Muscle of leg (tissue), 3 donors: ENCODE measurements at regions not wholly inside any gene's neighbourhood (a gene's known extent, or its start where the extent isn't known, plus 50 kb on each side); places are given as distances from the start of the nearest gene placed in this dataset.

Source experiments
- DNase-seq: peaks from one replicate; pipeline ENCODE4 v3.0.0; 2013
- H3K27ac ChIP-seq: one replicate; pipeline ENCODE4 v1.5.1; 2013; ENCODE audit warnings: mild to moderate bottlenecking, low read length, control low read depth
- H3K27me3 ChIP-seq: one replicate; pipeline ENCODE4 v1.6.1; 2013; ENCODE audit warnings: low read length; ENCODE audit not compliant: control insufficient read depth, insufficient read depth
- H3K36me3 ChIP-seq: one replicate; pipeline ENCODE4 v1.6.1; 2013; ENCODE audit warnings: low read length; ENCODE audit not compliant: control insufficient read depth, insufficient read depth
- H3K4me1 ChIP-seq: one replicate; pipeline ENCODE4 v1.6.1; 2013; ENCODE audit warnings: low read length; ENCODE audit not compliant: control insufficient read depth, insufficient read depth
- H3K4me3 ChIP-seq: one replicate; pipeline ENCODE4 v1.5.1; 2013; ENCODE audit warnings: low read length, control low read depth
- H3K9me3 ChIP-seq: replicated peaks from 2 replicates; pipeline ENCODE4 v1.6.1; 2013; ENCODE audit warnings: low read depth, low read length; ENCODE audit not compliant: control insufficient read depth
- WGBS: methylation state at CpG from one replicate; pipeline ENCODE4 v1.1.5; 2013; ENCODE audit warnings: missing lambda C conversion rate; ENCODE audit not compliant: insufficient coverage; 5-methylcytosine and 5-hydroxymethylcytosine counted together

DNA sequence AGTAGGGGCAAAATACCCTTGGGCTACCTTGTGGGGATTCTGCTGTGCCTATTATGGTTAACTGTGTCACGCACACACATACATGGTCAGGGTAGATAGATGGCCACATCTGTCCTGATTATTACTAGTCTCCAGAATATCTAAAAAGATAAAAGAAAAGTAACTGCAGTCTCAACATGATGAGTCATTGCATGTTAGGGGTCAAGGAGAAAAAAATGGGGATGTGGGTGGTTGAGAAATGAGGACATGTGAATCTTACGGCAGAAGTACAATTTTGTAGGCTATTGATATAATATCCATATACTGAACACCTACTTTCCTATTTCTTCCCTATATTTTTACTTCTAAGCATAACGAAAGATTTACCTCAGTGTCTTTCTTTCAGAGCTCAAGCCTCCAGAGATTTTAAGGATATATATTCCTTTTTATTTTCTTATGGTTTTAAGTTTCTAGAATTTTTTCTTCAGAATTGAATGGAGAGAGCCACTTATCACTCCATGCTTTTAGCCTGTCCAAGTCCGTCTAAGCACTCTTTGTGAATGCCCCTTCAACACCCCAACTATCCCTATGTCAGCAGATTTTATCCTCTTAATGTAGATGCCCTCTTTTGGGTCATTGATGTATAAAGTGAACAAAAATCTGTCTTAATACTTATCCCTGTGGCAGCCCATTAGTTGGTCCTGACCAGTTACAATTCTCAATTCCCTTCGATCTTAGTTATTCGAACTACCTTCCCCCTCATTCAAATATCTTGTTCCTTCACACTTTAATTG is 642.2 kb downstream of the IQCM start:
- H3K9me3 ChIP-seq: no peaks in the 10 kb centered on the region
- no peaks in the 10 kb centered on the region for H3K36me3 ChIP-seq
- no CpG with 5 or more reads among the region's 6 CpGs for WGBS
- H3K4me3 ChIP-seq: no peak overlapping the region
- no peaks in the 10 kb centered on the region for H3K4me1 ChIP-seq
- DNase-seq: no peak
- no peak overlapping the region for H3K27ac ChIP-seq
- no peaks in the 10 kb centered on the region for H3K27me3 ChIP-seq

DNA sequence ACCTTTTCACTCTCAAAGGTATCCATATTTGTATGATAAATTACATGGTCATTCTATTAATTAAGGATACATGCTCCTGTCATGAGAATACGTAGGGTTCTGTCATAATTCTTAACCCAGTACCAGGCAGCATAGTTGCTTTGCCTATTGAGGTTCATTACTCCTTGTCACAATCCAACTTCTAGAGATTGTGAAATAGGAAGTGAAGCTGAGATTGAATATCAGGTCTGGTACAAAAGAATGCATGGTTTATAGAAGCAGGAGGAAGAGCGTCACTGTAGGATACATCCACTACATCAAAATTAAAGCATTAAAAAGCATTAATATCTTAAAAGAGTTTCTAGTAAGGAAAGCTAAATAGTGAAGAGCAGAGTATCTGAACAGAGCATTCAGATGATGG is 647.0 kb downstream of the IQCM start:
- Histone ChIP-seq H3K27ac (no peak overlapping the region), H3K4me3 (no peak overlapping the region), H3K27me3 (no peaks in the 10 kb centered on the region), H3K36me3 (no peaks in the 10 kb centered on the region), H3K9me3 (no peaks in the 10 kb centered on the region), H3K4me1 (no peaks in the 10 kb centered on the region)
- no CpG with 5 or more reads among the region's 2 CpGs for WGBS
- no peak for DNase-seq

DNA sequence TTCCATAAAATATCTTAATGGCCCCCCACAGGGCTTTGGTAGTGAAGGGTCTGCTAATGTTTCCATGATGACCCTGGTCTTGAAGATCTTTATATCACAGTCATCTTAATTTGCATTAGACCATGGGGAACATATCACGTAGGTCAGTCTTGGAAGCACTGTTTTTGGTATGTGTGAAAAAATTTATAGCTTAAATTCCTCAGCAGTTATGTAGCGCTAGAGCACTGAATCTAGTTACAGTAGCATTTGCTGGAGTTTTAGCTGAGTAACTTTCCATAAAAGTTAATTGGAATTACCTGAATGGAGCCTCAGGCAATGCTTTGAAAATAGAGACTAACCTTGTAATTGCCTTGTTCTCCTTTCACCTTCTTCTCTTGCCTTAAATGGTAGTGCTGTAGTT is 648.8 kb downstream of the IQCM start:
- Histone ChIP-seq H3K27me3 (no peaks in the 10 kb centered on the region), H3K4me1 (no peaks in the 10 kb centered on the region)
- WGBS: no CpG with 5 or more reads among the region's 2 CpGs

DNA sequence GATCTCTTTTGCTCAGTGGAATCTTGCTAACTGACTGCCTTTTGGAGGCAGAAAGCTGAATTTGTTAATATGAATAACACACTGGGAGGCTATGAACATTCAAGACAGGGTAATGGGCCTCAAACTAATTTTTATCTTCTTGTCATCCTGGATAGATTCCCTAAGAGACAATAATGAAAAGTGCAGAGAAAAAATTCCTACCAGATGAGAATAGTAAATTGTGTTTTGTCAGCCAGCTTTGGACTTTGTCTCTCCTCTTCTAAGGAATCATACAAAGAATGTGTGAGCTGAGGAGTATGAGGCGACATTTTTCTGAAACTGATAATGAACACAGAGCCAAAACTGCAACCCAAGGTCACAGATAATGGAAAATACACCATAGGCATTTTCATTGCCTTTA is 649.3 kb downstream of the IQCM start:
- no peak overlapping the region for H3K4me3 ChIP-seq
- no peaks in the 10 kb centered on the region for H3K9me3 ChIP-seq
- DNase-seq: peak; percentile 32
- H3K36me3 ChIP-seq: no peaks in the 10 kb centered on the region
- WGBS: no CpG with 5 or more reads among the region's 1 CpG
- no peaks in the 10 kb centered on the region for H3K27me3 ChIP-seq
- no peaks in the 10 kb centered on the region for H3K4me1 ChIP-seq
- no peak overlapping the region for H3K27ac ChIP-seq

More for the DNA sequence above, 648.8 kb downstream of the IQCM start:
- H3K36me3 ChIP-seq: no peaks in the 10 kb centered on the region
- no peak overlapping the region for H3K4me3 ChIP-seq
- H3K9me3 ChIP-seq: no peaks in the 10 kb centered on the region
- no peak overlapping the region for H3K27ac ChIP-seq
- DNase-seq: peak; percentile 7

DNA sequence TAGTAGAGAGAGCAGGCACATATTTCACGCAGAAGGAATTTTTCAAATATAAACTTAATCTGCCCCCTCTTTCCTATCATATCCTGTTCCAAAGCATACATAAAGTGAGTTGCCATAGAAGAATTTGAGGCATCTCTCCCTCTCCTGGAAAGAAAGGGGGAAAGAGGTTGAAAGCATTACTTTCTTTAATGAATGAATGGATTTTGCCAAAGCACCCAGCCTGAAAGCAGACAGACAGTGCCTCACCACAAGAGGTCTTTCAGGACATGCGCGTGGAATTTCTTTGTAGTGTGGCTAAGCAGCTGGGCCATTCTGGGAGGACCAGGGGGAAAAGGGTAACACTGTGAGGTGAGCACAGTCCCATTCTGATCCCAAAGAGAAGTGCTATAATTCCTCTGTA is 651.4 kb downstream of the IQCM start:
- H3K27me3 ChIP-seq: no peaks in the 10 kb centered on the region
- no peaks in the 10 kb centered on the region for H3K9me3 ChIP-seq
- DNase-seq: no peak
- no CpG with 5 or more reads among the region's 3 CpGs for WGBS
- H3K4me3 ChIP-seq: no peak overlapping the region
- no peak overlapping the region for H3K27ac ChIP-seq
- no peaks in the 10 kb centered on the region for H3K4me1 ChIP-seq
- H3K36me3 ChIP-seq: no peaks in the 10 kb centered on the region

DNA sequence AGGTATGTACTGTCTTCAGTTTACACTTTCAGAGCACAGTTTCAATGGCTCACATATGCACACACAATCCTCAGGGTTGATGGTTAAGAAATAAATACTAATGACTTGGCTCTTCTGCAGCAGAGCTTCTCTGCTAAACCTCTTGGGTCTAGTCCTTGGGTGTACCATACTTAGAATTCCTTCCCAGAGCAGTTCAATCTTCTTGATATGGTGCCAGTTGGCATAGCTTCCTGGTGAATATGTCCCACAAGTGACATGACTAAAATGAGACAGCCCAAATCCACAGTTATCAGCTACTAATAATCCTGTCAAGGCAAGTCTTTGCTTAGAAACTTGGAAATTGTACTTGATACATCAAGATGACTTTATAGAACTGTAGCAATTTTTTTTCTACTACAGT is 654.4 kb downstream of the IQCM start:
- Histone ChIP-seq H3K27me3 (no peaks in the 10 kb centered on the region), H3K4me1 (no peaks in the 10 kb centered on the region), H3K4me3 (no peak overlapping the region), H3K36me3 (no peaks in the 10 kb centered on the region), H3K27ac (no peak overlapping the region), H3K9me3 (no peaks in the 10 kb centered on the region)
- peak; percentile 73 for DNase-seq

DNA sequence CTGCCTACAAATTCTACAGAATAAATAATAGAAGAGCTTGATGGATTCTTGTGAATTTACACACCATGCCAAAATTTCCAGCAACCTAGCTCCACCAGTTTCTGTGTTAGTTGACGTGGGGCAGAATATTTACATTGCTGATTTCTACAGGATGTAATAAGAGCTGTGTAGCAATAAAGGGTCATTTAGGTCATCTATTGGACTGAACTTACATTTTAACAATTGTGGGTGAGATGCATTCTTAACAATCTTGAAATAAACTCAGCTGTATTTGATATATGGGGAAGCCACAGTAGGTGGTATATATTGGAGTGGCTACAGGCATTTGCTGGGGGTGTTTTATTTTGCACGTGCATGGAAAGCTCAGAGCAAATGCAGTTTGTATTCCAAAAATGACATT is 655.3 kb downstream of the IQCM start:
- no CpG with 5 or more reads among the region's 2 CpGs for WGBS
- no peaks in the 10 kb centered on the region for H3K9me3 ChIP-seq

DNA sequence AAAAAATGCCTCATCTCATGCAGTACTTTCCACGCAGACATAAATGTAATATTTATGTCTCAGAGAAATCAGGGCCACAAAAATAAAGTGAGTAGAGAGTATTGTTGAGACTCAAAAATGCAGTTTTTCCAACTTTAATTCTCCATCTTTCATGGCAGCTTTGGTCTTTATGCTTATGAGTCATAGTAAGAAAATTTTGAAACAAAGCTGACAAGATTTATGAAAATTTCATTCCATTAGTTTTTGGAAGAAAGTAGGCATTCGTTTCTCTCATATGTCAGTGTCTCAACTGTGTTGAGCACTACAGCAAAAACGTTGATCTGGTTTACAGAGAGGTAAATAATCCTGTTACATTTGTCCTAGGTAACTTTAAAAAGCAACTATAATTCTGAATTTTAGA is 656.8 kb downstream of the IQCM start:
- Histone ChIP-seq H3K27ac (no peak overlapping the region), H3K27me3 (no peaks in the 10 kb centered on the region), H3K9me3 (no peaks in the 10 kb centered on the region), H3K4me3 (no peak overlapping the region), H3K36me3 (no peaks in the 10 kb centered on the region), H3K4me1 (no peaks in the 10 kb centered on the region)
- no peak for DNase-seq
- WGBS: no CpG with 5 or more reads among the region's 3 CpGs

More for the DNA sequence above, 655.3 kb downstream of the IQCM start:
- Histone ChIP-seq H3K27ac (no peak overlapping the region), H3K4me3 (no peak overlapping the region), H3K4me1 (no peaks in the 10 kb centered on the region), H3K27me3 (no peaks in the 10 kb centered on the region), H3K36me3 (no peaks in the 10 kb centered on the region)
- no peak for DNase-seq

DNA sequence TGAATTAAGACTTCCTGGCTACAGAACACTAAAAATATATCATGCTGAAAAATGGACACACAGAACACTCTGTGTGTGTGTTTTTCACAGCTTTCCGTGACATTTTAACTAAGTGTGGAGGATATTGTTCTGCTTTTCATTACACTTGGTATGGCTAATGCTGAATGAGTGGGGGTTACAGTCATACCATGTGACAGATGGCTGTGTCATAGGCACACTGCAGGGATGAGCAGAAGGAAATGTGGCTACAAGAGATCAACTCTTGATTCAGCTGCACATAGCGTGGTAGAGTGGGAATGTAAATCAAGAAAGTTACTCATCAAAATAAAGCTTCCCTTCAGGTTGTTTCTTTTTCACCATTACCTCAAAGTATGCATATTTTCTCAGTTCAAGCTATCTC is 669.8 kb downstream of the IQCM start:
- Histone ChIP-seq H3K36me3 (no peaks in the 10 kb centered on the region), H3K9me3 (no peaks in the 10 kb centered on the region), H3K27ac (no peak overlapping the region), H3K4me3 (no peak overlapping the region), H3K27me3 (no peaks in the 10 kb centered on the region), H3K4me1 (no peaks in the 10 kb centered on the region)
- no peak for DNase-seq
- whole genome bisulfite sequencing: 75% methylated on average over 1 of the region's 2 CpGs

DNA sequence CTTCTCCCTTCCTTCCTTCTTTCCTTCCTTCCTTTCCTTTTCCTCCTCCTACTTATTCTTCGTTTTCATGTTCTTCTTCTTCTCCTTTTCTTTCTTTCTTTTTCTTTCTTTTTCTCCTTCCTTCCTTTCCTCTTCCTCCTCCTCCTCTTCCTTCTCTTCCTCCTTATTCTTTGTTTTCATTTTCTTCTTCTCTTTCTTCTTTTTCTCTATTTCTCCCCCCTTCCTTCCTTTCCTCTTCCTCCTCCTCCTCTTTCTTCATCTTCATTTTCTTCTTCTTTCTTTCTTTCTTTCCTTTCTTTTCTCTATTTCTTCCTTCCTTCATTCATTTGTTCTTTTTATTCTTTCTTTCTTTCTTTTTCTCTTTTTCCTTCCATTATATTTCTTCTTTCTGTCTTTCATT is 671.6 kb downstream of the IQCM start:
- DNase-seq: no peak
- 90% methylated on average over 1 of the region's 1 CpG for WGBS
- no peaks in the 10 kb centered on the region for H3K27me3 ChIP-seq
- no peaks in the 10 kb centered on the region for H3K36me3 ChIP-seq
- no peaks in the 10 kb centered on the region for H3K4me1 ChIP-seq
- no peaks in the 10 kb centered on the region for H3K9me3 ChIP-seq
- no peak overlapping the region for H3K4me3 ChIP-seq
- H3K27ac ChIP-seq: no peak overlapping the region

DNA sequence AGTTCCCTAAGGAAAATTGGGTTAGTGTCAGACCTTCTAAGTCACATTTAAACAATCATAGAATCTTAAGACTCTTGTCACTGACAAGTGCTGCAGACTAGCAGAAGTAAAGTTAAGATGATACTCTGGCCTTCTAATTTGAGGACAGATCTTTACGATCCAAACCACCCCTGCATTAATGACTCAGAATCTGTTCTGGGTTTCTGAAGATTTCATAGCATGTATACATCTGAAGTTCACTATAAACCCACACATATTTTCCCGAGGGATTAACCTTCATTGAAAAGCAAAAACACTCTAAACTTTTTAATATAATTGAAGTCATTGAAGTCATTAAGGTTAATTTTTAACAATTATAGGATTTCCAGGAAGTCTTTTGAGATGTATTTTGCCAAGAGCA is 674.3 kb downstream of the IQCM start:
- H3K27me3 ChIP-seq: no peaks in the 10 kb centered on the region
- H3K4me1 ChIP-seq: peaks cover 7% of the 10 kb centered on the region
- no CpG with 5 or more reads among the region's 2 CpGs for WGBS
- no peak overlapping the region for H3K4me3 ChIP-seq
- DNase-seq: no peak
- no peaks in the 10 kb centered on the region for H3K9me3 ChIP-seq
- no peaks in the 10 kb centered on the region for H3K36me3 ChIP-seq
- H3K27ac ChIP-seq: no peak overlapping the region
